Activated naive CD4-positive, alpha-beta T cell treated with anti-CD3 and anti-CD28 coated beads, Interleukin-2, amount 50 U/mL, for 72 hours (primary cell): ENCODE measurements at regions not wholly inside any gene's neighbourhood (a gene's known extent, or its start where the extent isn't known, plus 50 kb on each side); places are given as distances from the start of the nearest gene placed in this dataset.
"Not testable (repeated sequence)": the region's sequence is repeated elsewhere in the genome, so short reads cannot be mapped to it uniquely, and the experiment has no call there.

ENCODE experiments used
- ATAC-seq, 2 donors: fragments of 150-1000 bp; cut with Tn5 transposase; 2 replicates each; pipeline ENCODE4 v1.10.0; 2021; ENCODE audit warnings: mild to moderate bottlenecking in 2 of 2, moderate library complexity in 2 of 2
- DNase-seq, 2 donors: peaks; one replicate each; pipeline ENCODE4 v3.0.0; 2021 to 2022; ENCODE audit warnings: low spot score in 2 of 2
- H3K27ac Mint-ChIP-seq, 2 donors: one replicate each; pipeline ENCODE4 v1.8.0; 2022; ENCODE audit warnings: mild to moderate bottlenecking in 2 of 2, mixed read lengths in 2 of 2
- H3K36me3 Mint-ChIP-seq, 2 donors: one replicate each; pipeline ENCODE4 v1.8.0; 2022; ENCODE audit warnings: mixed read lengths in 2 of 2
- H3K9me3 Mint-ChIP-seq, 2 donors: one replicate each; pipeline ENCODE4 v1.8.0; 2022; ENCODE audit warnings: mixed read lengths in 2 of 2

DNA sequence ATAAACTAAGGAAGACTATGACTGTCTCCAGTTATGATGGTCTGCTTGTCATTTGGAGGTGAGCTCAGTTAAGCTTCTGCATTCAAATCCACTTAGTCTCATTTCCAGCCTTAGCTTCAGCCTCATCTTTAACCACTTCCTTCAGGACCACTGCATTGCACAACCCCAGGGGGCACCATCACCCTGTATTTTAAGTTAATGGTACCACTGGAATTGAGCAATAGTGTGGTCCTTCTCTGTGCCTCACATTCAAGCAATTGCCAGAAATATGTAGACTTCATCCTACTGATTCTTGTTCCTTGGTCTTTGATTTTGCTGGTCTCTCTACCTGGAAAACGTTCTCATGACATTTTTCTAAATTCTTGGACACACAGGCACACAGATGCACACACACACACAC, 131.5 kb upstream of the PTPN3 start:
- Mint-ChIP-seq H3K27ac (no peak overlapping the region), H3K36me3 (no peaks in the 10 kb centered on the region), H3K9me3 (no peaks in the 10 kb centered on the region)
- no peak for ATAC-seq
- no peak for DNase-seq

- DNase-seq = no peak
- Mint-ChIP-seq H3K9me3 (no peaks in the 10 kb centered on the region), H3K27ac (no peak overlapping the region), H3K36me3 (no peaks in the 10 kb centered on the region)
- ATAC-seq = no peak
These were observed 134.7 kb upstream of the PTPN3 start for GRCh38 chr9:109632817-109633216.

GRCh38 chr9:109639674-109640579, 140.1 kb upstream of the PALM2AKAP2 start:
- Mint-ChIP-seq H3K27ac (no peak overlapping the region), H3K9me3 (peaks cover 3% of the 10 kb centered on the region in 2 donors), H3K36me3 (peaks cover 0 to 8% of the 10 kb centered on the region in 2 donors)
- no peak for DNase-seq
- no peak for ATAC-seq

DNA sequence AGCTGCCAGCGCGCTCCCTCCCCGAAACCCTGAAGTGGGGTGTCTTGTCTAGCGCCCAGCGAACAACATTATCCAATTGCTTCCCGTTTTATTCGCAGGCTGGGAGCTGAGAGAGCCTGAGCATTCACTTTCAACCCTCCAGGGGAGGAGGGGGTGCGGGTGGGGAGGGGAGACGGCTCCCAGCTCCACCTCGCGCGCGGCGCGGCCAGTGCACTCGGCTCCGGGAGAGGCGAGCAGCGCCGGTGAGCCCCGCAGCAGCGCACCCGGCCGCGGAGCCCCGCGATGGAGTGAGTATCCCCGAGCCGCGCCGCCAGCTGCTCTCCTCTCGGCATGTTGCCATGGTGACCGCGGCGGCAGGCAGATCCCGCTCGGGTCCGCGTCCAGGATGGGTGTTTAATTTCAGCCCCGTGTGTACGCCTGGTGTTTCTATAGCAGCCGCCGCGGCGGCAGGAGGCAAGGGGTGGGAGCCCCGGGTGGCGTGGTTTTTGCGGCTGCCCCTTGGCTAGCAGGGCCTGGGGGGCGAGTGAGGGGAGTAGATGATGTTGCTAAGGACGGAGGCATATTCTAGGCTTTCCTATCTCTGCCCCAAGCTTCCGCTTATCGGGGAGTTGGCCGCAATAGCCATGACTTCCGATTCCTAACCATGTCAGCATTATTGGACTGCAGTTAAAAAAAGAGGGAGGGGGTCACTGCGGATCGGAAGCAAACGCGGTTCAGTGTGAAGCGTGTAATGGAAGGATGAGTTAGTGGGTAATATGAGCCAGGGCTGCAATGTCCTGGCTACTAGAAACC, 139.2 kb upstream of the PALM2AKAP2 start:
- Mint-ChIP-seq H3K9me3 (peaks cover 4 to 5% of the 10 kb centered on the region in 2 donors), H3K27ac (no peak overlapping the region), H3K36me3 (peaks cover 0 to 8% of the 10 kb centered on the region in 2 donors)
- DNase-seq = no peak
- no peak for ATAC-seq

DNA sequence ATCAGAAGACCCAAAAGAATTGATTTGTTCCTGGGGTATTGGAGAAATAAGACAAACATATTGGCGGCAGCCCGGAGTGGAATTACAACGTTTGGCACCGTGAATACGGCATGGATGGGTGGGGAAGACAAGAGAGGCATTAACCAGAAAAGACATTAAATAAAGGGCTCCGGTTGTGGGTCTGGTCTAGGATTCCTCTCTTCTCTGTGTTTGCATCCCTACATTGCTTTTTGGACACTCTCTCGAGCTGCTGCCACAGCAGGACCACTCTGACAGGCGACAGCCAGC, 138.7 kb upstream of the PALM2AKAP2 start:
- H3K9me3 Mint-ChIP-seq = peaks cover 4 to 5% of the 10 kb centered on the region in 2 donors
- DNase-seq (no peak), ATAC-seq (no peak)
- H3K27ac Mint-ChIP-seq = no peak overlapping the region
- H3K36me3 Mint-ChIP-seq = peaks cover 0 to 8% of the 10 kb centered on the region in 2 donors

GRCh38 chr9:109652112-109652511, 127.9 kb upstream of the PALM2AKAP2 start:
- no peaks in the 10 kb centered on the region for H3K36me3 Mint-ChIP-seq
- no peak overlapping the region for H3K27ac Mint-ChIP-seq
- no peak for ATAC-seq
- no peak for DNase-seq
- H3K9me3 Mint-ChIP-seq = peaks cover 6 to 10% of the 10 kb centered on the region in 2 donors

GRCh38 chr9:109652971-109653370, 127.0 kb upstream of the PALM2AKAP2 start:
- H3K36me3 Mint-ChIP-seq = no peaks in the 10 kb centered on the region
- peak in 1 of 2 donors; percentile 41 for ATAC-seq
- peaks cover 14 to 16% of the 10 kb centered on the region in 2 donors for H3K9me3 Mint-ChIP-seq
- no peak overlapping the region for H3K27ac Mint-ChIP-seq
- DNase-seq = no peak

GRCh38 chr9:109653470-109653869, 126.5 kb upstream of the PALM2AKAP2 start:
- ATAC-seq (no peak), DNase-seq (no peak)
- Mint-ChIP-seq H3K9me3 (peaks cover 11% of the 10 kb centered on the region in 2 donors), H3K36me3 (no peaks in the 10 kb centered on the region), H3K27ac (no peak overlapping the region)

DNA sequence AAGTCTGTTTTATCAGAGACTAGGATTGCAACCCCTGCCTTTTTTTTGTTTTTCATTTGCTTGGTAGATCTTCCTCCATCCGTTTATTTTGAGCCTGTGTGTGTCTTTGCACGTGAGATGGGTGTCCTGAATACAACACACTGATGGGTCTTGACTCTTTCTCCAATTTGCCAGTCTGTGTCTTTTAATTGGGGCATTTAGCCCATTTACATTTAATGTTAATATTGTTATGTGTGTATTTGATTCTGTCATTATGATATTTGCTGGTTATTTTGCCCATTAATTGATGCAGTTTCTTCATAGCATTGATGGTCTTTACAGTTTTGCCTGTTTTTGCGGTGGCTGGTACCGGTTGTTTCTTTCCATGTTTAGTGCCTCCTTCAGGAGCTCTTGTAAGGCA, 116.0 kb upstream of the PALM2AKAP2 start:
- not testable (repeated sequence) for H3K27ac Mint-ChIP-seq, ATAC-seq, DNase-seq
- peaks cover 8 to 28% of the 10 kb centered on the region in 2 donors for H3K36me3 Mint-ChIP-seq
- peaks cover 21 to 26% of the 10 kb centered on the region in 2 donors for H3K9me3 Mint-ChIP-seq

DNA sequence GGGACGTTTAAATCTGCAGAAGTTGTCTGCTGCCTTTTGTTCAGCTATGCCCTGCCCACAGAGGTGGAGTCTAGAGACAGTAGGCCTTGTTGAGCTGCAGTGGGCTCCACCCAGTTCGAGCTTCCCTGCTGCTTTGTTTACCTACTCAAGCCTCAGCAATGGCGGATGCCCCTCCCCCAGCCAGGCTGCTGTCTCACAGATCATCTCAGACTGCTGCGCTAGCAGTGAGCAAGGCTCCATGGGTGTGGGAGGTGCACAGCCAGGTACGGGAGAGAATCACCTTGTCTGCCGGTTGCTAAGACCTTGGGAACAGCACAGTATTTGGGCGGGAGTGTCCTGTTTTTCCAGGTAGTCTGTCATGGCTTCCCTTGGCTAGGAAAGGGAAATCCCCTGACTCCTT, 114.3 kb upstream of the PALM2AKAP2 start:
- peaks cover 8 to 28% of the 10 kb centered on the region in 2 donors for H3K36me3 Mint-ChIP-seq
- H3K9me3 Mint-ChIP-seq = peaks cover 21 to 26% of the 10 kb centered on the region in 2 donors
- DNase-seq, ATAC-seq, H3K27ac Mint-ChIP-seq: not testable (repeated sequence)

DNA sequence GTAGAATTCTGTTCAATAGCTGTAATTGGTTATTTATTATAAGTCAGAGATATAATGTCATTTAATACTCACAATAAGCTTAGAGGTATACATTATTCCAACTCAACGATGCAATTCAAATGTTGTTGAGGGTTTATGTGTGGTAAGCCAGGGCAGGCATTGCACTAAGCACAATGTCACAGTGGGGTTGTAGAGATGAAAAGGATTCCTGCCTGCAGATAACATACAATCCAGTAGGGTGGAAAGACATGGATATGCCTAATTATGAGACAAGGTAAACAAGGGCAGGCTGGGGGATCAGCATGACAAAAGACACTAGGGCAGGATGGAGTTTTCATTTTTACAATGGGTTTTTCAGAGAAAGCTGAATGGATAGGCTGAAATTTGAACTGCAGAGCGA, 98.7 kb upstream of the PALM2AKAP2 start:
- H3K36me3 Mint-ChIP-seq = no peaks in the 10 kb centered on the region
- DNase-seq = no peak
- H3K9me3 Mint-ChIP-seq = peaks cover 0 to 7% of the 10 kb centered on the region in 2 donors

DNA sequence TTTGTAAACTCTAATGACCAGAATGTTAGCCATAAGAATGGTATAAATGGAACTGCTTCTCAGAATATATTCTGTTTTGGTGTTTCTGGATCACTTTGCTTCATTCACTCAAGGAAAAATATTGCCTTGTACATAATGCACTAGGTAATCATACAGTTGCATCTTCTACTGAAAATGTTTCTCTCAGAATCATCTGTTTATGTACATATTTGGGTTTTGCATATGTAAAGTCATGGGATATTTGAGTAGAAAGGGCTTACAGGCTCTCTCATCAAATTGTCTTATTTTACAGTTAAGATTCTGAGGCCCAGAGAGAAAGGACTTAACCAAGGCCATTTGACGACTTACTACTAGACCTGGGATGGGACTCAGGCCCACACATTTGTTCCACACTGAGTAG, 97.8 kb upstream of the PALM2AKAP2 start:
- ATAC-seq = no peak
- no peaks in the 10 kb centered on the region for H3K36me3 Mint-ChIP-seq
- no peak for DNase-seq
- peaks cover 3 to 11% of the 10 kb centered on the region in 2 donors for H3K9me3 Mint-ChIP-seq
- H3K27ac Mint-ChIP-seq = no peak overlapping the region

More for the DNA sequence above, 98.7 kb upstream of the PALM2AKAP2 start:
- ATAC-seq = no peak
- H3K27ac Mint-ChIP-seq = no peak overlapping the region

DNA sequence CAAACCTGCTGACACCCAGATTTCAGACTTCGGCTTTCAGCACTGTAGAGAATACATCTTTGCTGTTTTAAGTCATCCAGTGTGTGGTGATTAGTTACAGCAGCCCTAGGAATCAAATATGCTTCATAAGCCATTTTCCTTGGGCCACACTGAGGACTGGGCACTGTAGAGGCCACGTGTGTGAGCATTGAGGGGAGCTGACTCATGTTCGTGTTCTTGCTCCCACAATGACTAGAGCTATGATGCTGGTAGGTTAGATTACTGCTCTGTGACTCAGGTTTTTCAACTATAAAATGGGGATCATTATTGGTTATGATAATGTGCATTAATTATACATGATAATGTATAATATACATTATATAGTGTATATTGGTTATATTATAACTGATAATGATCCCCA, 96.5 kb upstream of the PALM2AKAP2 start:
- Mint-ChIP-seq H3K9me3 (peaks cover 3 to 16% of the 10 kb centered on the region in 2 donors), H3K27ac (no peak overlapping the region), H3K36me3 (peaks cover 0 to 5% of the 10 kb centered on the region in 2 donors)
- DNase-seq (no peak), ATAC-seq (no peak)

- DNase-seq (no peak), ATAC-seq (no peak)
- Mint-ChIP-seq H3K9me3 (peaks cover 3 to 9% of the 10 kb centered on the region in 2 donors), H3K36me3 (peaks cover 0 to 5% of the 10 kb centered on the region in 2 donors), H3K27ac (no peak overlapping the region)
These were observed 90.3 kb upstream of the PALM2AKAP2 start for GRCh38 chr9:109689701-109690100.

DNA sequence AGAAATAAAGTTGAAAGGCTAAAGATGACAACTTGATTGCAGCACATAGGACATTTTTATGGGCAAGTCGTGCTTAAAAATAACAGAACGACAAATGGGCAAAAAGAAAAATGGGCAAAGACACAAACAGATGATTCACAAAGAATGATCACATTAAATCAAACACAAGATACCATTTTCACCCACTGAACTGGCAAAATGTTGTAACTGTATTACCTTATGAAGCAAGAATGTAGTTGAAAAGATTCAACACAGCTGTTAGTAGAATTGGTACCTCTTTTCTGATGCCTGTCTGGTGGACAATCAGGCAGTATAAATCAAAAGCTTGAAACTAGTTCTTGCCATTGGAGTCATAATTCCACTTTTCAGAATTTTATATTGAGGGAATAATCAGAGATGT, 81.0 kb upstream of the PALM2AKAP2 start:
- H3K27ac Mint-ChIP-seq = no peak overlapping the region
- DNase-seq (no peak), ATAC-seq (no peak)
- H3K36me3 Mint-ChIP-seq = no peaks in the 10 kb centered on the region
- H3K9me3 Mint-ChIP-seq = peaks cover 0 to 6% of the 10 kb centered on the region in 2 donors

GRCh38 chr9:109704546-109704945, 75.5 kb upstream of the PALM2AKAP2 start:
- DNase-seq = no peak
- ATAC-seq = no peak
- no peak overlapping the region for H3K27ac Mint-ChIP-seq
- H3K9me3 Mint-ChIP-seq = peaks cover 0 to 6% of the 10 kb centered on the region in 2 donors
- H3K36me3 Mint-ChIP-seq = no peaks in the 10 kb centered on the region

DNA sequence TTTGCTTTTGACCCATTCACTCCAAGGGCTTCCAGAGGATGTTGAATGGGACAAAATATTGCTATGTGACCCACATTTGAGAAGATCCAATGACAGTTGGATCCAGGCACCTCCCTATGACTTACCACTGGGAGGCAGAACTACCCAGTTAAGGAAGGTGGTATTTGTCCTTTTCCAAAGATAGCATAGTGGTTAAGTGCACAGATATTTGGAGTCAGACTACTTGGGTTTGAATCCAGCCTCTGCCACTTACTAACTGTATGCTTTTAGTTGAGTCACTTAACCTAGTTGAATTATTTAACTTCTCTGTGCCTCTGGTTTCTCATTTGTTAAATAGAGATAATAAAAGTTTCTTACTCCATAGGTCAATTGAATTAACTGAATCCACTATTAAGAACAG, 74.5 kb upstream of the PALM2AKAP2 start:
- Mint-ChIP-seq H3K9me3 (peaks cover 0 to 1% of the 10 kb centered on the region in 2 donors), H3K27ac (no peak overlapping the region), H3K36me3 (no peaks in the 10 kb centered on the region)
- ATAC-seq (no peak), DNase-seq (no peak)
